ENCODE measurements at regions not wholly inside any gene's neighbourhood (a gene's known extent, or its start where the extent isn't known, plus 50 kb on each side); places are given as distances from the start of the nearest gene placed in this dataset.
"Not testable (repeated sequence)": the region's sequence is repeated elsewhere in the genome, so short reads cannot be mapped to it uniquely, and the experiment has no call there.

DNA sequence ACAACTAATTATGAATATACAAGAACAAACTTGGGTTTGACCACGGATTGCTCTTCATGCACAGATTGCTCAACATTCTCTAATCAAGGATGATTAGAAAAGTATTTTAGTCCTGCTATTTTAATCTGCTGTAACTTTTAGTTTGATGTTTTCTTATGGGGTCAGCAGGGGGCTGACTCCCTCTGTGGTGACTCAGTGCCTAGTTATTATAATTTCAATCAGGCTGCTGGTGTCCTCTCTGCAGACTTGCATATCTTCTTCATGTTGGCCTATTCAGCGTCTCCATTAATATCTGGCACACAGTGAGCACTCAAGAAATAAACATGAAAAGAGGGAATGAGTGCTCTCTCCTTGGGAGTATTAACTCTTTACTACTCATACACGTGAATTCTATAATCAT, 223.8 kb upstream of the DDI1 start:
- DNase-seq = no peak

DNA sequence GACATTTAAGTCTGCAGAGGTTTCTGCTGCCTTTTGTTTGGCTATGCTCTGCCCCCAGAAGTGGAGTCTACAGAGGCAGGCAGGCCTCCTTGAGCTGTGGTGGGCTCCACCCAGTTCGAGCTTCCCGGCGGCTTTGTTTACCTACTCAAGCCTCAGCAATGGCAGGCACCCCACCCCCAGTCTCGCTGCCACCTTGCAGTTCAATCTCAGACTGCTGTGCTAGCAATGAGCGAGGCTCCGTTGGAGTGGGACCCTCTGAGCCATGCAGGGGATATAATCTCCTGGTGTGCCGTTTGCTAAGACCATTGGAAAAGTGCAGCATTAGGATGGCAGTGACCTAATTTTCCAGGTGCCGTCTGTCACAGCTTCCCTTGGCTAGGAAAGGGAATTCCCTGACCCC, 216.1 kb upstream of the DDI1 start:
- DNase-seq = not testable (repeated sequence)

DNA sequence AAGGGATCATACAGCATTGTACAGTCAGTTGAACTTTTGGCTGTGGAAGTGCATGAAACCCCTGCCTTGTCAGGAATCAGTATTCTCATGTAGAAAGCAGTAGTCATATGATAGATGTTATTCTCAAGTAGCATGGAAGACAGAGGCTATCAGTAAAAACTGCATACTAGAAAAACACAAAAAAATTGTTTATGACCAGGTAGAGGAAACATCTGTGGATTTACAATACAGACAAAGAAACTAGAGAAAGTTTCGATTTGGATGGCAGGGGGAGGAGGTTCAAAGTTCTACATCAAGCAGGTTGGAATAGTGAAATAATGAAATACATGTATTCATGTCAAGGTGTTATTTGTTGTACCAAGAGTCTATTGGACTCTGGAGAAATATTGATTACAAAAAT, 212.3 kb upstream of the DDI1 start:
- DNase-seq = no peak

DNA sequence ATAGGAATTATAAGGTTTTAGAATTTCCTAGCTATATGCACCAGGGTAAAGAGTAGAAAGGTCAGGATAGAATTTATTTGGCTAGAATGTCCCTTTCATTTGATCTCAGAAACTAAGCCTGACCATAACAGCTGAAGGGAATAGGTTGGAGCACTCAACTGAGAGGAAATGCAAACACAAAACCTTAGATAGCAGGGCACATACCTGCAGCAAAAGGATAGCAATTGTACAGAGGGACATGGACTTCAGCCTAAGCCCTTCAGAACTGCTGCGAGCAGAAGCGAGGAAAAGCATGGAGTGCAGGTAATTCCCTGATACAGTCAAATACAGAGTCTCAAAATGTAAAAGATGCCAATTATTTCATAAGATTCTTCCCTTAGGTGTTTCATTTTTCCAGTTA, 211.0 kb upstream of the DDI1 start:
- DNase-seq = no peak

DNA sequence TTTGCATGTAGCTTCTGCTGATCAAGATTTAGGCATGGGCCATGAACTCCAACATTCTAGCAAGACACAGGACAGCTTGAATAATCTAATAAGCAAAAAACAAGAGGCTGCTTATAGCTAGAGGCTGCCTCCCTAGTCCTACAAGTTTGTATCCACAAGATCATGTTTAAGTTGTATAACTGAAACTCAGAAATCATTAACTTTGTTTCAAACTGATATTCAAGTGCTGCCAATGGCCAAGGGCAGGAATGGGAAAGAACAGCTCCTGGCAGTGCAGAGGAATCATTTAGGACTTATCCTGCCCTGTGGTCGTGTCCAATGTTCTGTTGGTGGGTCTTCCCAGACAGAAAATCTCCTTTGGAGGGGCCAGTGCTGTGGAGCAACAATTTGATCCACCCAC, 209.6 kb upstream of the DDI1 start:
- DNase-seq = no peak

DNA sequence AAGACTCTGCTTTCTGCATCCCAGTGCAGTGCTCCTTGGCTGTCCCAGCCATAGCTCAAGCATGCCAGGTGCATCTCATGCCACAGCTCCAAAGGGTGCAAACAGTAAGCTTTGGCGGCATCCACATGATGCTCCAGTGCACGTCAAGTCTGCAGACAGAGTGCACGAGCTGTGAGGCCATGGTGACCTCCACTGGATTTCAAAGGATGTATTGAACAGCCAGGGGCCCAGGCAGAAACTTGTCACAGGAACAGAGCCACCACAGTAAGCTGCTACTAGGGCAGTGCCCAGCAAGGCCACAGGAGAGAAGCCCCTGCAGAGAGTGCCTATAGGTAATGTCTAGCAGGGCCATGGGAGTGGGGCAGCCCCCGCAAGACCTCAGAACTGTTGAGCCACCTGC, 206.8 kb upstream of the DDI1 start:
- no peak for DNase-seq

DNA sequence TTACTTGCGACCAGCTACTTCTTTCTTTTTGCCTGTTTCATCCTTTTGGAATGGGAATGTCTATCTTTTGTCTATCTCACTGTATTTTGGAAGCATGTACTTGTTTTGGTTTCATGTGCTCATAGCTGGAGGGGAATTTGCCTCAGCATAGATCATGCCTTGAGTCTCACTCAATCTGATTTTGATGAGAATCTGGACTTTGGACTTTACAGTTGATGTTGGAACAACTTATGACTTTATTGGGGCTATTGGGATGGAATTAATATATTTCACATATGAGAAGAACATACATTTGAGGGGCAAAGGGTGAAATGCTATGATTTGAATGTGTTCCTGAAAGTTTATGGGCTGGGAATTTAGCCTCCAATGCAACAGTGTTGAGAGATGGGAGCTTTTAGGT, 206.2 kb upstream of the DDI1 start:
- DNase-seq = no peak

DNA sequence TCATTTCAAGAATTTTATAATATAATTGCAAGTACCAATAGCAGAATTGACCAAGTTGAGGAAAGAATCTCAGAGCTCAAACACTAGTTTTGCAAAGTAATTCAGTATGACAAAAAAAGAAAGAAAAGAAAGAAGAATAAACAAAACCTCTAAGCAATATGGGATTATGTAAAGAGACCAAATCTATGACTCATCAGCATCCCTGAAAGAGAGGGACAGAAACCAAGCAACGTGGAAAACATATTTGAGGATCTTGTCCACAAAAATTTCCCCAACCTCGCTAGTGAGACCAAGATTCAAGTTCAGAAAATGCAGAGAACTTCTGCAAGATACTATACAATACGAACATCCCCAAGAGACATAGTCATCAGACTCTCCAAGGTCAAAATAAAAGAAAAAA, 203.7 kb upstream of the DDI1 start:
- DNase-seq = no peak

DNA sequence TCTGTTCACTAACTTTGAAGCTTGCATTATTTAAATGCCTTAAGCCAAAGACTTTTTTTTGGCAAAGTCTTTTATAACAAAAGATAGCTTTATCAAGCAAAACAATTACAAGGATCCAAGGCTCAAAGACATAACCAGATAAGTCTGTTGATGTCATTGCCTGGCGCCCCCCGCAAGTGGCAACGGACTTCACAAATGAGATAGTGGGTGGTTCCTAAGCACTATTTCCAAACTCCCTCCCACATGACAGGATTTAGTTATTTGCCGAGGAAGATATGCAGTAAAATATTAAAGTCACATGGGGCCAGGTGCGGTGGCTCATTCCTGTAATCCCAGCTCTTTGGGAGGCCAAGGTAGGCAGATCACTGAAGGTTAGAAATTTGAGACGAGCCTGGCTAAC, 194.2 kb upstream of the DDI1 start:
- no peak for DNase-seq

DNA sequence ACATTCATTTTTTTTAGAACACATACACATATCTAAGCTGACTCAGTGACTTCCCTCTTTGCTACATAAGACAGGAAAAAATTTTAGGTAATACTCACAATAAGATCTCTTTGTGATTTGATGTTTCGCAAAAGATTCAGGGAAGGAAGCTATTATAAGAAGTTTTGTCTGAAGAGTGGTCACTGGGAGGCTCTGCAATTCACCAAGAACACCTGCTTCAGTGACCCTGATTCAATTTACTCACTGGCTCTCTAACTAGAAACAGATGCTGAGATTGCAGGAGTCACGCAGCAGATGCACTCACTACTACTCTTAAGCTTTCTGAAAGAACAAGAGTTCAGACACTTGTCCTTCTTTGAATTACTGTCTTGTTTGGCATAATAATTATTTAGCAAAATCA, 193.6 kb upstream of the DDI1 start:
- DNase-seq = no peak

DNA sequence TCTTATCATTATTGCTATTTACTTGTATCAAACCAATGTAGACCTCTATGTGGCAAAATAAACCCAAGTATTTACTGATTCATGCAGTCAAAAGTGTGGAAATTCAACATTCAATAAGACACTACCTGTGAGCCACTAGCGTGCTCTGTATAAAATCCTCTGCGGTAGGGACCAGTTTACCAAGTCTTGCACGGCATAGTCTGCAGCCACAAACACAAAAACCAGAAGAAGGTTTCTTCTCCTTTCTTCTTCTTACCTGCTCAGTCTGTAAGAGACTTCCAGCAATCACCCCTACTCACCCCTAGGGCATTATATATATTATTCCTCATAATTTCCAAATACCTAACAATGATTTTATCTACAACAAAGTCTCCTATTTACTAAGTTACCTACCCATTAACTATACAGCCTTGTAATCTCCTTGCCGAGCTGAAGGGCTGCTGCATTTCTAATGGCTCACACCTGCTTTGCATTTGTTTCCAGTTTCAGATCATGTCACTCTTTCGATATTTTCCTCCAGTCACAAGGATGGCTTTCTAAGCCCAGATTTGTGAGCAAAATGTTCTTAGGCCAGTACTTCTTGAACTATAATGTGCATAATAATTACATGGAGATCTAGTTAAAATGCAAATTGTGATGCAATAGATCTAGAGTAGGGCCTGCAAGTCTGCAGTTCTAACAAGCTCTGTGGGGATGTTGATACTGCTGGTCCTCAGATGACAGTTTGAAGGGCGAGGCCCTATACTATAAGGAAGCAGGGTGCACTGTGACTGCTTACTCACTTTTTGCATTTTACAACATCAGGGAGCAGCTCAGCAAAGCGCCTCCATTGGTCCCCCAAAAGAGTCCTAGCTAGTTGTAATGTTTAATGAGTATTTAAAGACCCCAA, 191.9 kb upstream of the DDI1 start:
- DNase-seq = no peak

DNA sequence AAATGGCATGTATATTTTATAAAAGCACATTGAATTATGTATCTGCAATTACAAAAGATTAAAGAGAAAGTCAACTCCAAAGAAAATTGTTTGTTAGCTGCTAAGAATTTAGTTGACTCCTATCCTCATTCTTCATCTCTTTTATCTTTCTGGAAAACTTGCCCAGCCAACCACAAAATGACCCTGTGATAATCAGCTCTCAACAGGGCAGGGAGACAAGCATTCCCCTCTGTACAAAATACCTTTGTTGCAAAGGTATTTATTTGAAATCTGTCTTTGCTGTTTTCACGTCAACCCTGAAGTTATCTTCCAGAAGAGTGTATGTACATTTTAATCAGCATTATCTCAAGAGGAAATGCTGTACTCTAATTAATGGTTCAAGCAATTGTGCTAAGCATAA, 191.1 kb upstream of the DDI1 start:
- DNase-seq = no peak

DNA sequence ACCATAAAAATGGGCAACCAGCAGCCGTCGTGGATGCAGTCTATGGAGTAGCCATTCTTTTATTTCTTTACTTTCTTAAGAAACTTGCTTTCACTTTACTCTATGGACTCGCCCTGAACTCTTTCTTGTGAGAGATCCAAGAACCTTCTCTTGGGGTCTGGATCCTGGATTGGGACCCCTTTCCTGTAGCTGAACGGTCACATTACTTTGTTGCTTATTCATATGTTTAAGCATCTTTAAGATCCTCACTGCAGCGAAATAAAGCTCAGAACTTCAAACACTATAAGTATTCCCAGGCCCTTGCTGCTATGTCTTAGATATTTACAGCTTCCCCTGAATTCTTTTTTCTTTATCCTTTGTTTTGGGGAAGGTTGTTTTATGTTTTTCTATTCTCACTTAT, 187.8 kb upstream of the DDI1 start:
- DNase-seq = no peak

DNA sequence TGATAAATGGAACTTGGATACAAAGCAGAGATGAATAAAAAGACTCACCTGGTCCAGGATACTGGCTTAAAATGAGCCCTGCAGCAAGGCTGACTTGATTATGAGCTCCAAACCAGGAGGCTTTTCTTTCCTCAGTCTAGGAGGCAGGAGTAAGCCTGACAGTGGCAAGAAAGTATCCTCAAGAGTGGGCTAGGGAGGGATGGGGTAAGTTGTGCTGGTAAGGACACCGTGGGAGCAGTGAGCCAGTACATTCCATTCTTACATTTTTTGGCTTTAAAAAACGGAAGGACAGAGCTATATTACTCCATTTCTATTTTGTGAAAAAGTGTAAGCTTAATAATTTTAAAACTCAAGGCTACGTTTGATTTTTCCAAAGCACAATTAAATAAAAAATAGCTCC, 187.1 kb upstream of the DDI1 start:
- no peak for DNase-seq

DNA sequence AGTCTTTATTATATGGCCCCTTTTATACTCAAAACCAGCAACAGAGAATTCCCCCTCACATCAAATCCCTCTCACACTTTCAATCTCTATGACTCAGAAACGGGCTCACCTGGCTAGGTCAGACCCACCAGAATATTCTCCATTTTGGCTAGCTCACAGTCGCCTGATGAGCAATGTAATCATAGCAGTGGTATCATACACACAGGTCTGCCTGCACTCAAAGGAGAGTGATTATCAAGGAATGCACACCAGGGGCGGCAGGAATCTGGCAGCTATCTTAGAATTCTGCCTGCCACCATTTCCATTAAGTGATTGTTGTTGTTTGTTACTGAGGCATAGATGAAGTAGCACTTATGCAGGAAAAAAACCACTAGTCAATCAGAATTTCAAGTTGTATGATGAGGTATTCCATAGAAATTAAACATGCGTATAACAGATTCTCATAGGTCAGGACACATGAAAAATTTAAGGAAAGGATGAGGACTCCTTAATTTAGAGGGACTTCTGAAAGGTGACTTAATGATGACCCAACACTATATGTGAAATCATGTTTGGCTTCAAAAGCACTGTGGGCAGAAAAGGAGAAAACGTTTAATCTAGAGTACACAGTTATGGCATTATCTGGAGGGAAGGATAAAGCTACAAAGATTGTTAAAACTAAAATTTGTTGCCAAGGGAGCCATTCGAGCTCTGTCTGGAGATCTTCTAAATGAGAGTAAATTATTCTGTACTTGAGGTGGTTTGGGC, 185.8 kb upstream of the DDI1 start:
- no peak for DNase-seq

DNA sequence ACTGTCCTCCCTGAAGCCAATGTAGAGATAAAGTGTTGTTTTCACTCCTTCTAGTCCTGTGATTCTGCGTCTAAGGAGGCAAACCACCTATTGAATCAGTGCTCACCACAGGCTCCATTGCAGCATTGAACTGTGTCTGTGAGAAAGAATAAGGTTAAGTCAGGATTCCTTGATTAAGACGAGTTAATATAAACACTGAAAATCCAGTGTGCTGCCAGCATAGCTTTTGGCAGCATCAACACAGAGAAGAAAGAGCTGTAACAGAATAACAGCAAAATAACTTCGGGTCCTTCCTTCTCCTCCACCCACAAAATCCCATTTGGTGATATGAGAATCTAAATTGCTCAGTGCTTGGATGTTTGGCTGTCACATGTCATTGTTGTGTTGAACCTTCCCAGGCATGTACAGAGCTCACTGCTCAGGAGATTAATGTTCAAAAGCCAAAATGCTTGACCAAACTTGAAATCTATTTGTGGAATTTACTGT, 185.2 kb upstream of the DDI1 start:
- no peak for DNase-seq

Data from NCI-H774 (cell line).